GM12872 (cell line): ENCODE measurements at regions not wholly inside any gene's neighbourhood (a gene's known extent, or its start where the extent isn't known, plus 50 kb on each side); places are given as distances from the start of the nearest gene placed in this dataset.

ENCODE experiments used
- TF ChIP-seq, protein P1 (sequence below): IDR thresholded peaks from 3 replicates; pipeline ENCODE4 v1.5.1; 2011; ENCODE audit warnings: low read depth, mild to moderate bottlenecking, low read length, moderate library complexity; ENCODE audit not compliant: insufficient read depth

- TF ChIP-seq, protein P1, sequence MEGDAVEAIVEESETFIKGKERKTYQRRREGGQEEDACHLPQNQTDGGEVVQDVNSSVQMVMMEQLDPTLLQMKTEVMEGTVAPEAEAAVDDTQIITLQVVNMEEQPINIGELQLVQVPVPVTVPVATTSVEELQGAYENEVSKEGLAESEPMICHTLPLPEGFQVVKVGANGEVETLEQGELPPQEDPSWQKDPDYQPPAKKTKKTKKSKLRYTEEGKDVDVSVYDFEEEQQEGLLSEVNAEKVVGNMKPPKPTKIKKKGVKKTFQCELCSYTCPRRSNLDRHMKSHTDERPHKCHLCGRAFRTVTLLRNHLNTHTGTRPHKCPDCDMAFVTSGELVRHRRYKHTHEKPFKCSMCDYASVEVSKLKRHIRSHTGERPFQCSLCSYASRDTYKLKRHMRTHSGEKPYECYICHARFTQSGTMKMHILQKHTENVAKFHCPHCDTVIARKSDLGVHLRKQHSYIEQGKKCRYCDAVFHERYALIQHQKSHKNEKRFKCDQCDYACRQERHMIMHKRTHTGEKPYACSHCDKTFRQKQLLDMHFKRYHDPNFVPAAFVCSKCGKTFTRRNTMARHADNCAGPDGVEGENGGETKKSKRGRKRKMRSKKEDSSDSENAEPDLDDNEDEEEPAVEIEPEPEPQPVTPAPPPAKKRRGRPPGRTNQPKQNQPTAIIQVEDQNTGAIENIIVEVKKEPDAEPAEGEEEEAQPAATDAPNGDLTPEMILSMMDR = no peak
These were observed 205.5 kb upstream of the MYT1L start for GRCh38 chr2:2536416-2537056.

- TF ChIP-seq, protein P1 = no peak
These were observed 199.3 kb upstream of the MYT1L start for GRCh38 chr2:2530334-2530733.

- TF ChIP-seq, protein P1 = no peak
These were observed 197.8 kb upstream of the MYT1L start for GRCh38 chr2:2528846-2529245.

- TF ChIP-seq, protein P1 = no peak
These were observed 196.1 kb upstream of the MYT1L start for GRCh38 chr2:2527148-2527547.

GRCh38 chr2:2524348-2524941 lies 193.4 kb upstream of the MYT1L start:
- TF ChIP-seq, protein P1 = no peak

DNA sequence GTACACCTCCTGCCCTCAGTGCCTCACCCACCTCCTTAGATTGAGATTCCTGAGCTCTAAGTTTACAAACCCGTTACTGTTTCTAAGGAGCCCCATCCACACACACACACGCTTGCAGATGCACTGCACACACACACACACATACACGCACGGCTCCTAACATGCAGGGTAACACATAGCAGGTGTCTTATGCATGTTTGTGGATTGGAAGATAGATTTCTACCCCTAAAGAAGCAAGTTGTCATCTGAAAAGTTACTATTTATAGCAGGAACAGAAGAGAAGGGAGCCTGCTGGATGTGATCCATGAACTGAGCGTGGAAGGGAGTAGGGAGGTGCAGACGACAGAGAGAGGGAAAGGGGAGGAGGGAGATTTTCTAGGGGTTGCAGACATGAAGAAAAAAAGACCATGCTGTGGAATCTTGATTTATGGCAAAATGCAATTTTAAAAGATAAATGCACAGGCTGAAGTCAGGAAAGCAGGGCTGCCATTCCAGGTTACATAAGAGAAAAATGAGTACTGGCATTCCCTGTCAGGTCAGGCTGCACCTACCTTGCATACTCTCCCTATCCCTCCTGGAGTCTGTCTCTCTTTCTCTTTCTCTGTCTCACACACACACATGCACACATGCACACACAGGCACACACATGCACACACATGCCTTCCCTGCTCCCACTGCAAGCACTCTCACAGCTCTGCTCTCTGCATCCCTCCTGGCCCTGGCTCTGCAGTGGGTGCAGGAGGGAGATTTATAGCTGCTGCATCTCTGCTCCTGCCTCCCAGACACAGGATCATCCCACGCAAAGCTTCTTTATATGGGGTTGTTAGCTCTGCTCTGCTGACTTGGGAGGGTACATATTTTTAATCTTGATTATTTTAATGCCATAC lies 192.6 kb upstream of the MYT1L start:
- TF ChIP-seq, protein P1 = no peak

DNA sequence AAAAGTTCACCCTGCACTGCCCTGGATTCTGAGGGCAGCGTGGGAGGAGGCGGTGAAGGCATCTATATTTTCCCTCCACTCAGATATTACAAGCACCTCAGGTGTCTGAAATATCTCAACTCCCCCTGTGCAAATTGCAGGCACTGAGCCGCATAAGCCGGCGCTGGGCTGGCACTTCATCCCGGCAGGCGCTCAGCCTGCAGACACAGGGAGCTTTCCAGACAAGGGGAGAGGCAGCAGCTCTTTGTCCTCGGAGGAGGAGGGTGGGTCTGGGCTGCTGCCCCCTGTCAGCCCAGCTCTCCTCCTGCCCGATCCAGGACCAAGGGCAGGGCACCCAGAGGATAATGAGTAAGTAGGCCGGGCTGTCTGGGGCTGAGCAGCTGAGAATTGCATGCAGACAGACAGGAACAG lies 189.3 kb upstream of the MYT1L start:
- TF ChIP-seq, protein P1 = no peak
